ENCODE measurements at regions not wholly inside any gene's neighbourhood (a gene's known extent, or its start where the extent isn't known, plus 50 kb on each side); places are given as distances from the start of the nearest gene placed in this dataset.

DNA sequence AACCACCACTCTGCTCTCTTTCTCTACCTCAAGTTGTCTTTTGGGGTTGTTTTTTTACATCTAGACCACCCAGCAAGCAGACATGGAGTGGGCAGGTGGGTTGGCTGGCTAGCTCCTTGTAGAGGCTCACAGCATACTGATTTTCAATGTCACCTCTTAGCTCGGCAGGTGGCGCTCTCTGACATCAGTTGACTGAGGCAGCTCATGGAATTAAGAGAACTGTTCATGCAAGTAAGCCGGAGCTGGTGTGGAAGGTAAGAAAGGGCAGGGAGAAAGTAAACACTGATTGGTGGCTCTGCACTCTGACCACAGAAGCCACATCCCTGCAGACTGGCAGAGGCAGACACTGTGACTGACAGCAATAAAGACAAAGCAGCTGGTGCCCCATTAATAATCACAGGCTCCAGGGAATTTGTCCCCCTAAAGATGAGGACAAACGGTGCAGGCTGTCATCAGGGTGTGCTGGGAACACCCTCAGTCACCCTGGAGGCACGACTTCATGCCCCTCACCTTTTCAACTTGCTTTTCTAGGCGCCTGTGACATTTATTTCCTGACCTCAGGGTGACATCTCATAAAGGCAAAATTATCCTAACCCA is 226.8 kb downstream of the LMX1A start:
- Histone ChIP-seq H4K20me1 (ENCODE audit: insufficient read depth) (no peaks in the 10 kb centered on the region), H3K79me2 (replicated peaks; ENCODE audit: insufficient read depth, low read length) (no peaks in the 10 kb centered on the region), H3K27me3 (ENCODE audit: insufficient read depth, low read depth, low read length) (no peaks in the 10 kb centered on the region), H3K4me3 (ENCODE audit: low read length) (no peak overlapping the region), H3F3A (ENCODE audit: insufficient read depth, low read length, poor library complexity, severe bottlenecking) (no peaks in the 10 kb centered on the region), H3K27ac (ENCODE audit: low read length) (no peak overlapping the region), H3K4me2 (ENCODE audit: low read length) (no peak overlapping the region), H3K36me3 (ENCODE audit: insufficient read depth, low read length) (no peaks in the 10 kb centered on the region), H3K9me2 (ENCODE audit: insufficient read depth, low read length) (no peaks in the 10 kb centered on the region), H3K9me3 (ENCODE audit: low read length) (no peaks in the 10 kb centered on the region), H3K9ac (ENCODE audit: low read length) (no peak overlapping the region), H2AFZ (ENCODE audit: low read depth, low read length) (no peak overlapping the region)
- no peak for TF ChIP-seq EZH2 (IDR thresholded peaks at IDR 0.05; ENCODE audit: borderline replicate concordance, insufficient read depth, low read length, poor library complexity, severe bottlenecking)
- peak; percentile 77 for TF ChIP-seq SMC3 (conservative IDR thresholded peaks at IDR 0.05; ENCODE audit: poor library complexity)
- TF ChIP-seq, protein P1, sequence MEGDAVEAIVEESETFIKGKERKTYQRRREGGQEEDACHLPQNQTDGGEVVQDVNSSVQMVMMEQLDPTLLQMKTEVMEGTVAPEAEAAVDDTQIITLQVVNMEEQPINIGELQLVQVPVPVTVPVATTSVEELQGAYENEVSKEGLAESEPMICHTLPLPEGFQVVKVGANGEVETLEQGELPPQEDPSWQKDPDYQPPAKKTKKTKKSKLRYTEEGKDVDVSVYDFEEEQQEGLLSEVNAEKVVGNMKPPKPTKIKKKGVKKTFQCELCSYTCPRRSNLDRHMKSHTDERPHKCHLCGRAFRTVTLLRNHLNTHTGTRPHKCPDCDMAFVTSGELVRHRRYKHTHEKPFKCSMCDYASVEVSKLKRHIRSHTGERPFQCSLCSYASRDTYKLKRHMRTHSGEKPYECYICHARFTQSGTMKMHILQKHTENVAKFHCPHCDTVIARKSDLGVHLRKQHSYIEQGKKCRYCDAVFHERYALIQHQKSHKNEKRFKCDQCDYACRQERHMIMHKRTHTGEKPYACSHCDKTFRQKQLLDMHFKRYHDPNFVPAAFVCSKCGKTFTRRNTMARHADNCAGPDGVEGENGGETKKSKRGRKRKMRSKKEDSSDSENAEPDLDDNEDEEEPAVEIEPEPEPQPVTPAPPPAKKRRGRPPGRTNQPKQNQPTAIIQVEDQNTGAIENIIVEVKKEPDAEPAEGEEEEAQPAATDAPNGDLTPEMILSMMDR (IDR thresholded peaks at IDR 0.05; ENCODE audit: poor library complexity, severe bottlenecking): peak; percentile 78
- no peak for TF ChIP-seq TAF1 (IDR thresholded peaks at IDR 0.05; ENCODE audit: low read depth)
- TF ChIP-seq POLR2AphosphoS5 (IDR thresholded peaks at IDR 0.05): no peak
- no peak for TF ChIP-seq MXI1 (conservative IDR thresholded peaks at IDR 0.05; ENCODE audit: poor library complexity, severe bottlenecking)
- peak; percentile 78 for TF ChIP-seq RAD21 (conservative IDR thresholded peaks at IDR 0.05)

DNA sequence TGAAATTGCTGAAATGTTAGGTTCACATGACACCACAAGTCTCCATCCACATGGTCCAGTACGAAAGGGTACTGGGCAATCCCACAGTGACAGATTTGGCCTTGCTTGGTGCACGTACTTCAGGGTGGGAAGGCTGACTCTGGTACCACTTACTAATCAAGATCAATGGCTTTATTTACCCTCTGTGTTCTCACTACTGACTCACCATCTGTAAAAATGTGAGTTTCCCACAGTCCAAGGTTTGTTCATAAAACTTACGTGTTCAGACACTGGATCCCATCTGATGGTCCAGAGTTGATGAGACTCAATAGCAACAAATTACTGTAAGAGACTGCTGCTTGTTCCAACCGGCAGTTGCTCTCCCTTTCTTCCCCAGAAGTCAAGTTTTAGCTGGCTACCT is 231.7 kb downstream of the LMX1A start:
- no peak overlapping the region for H3K4me3 ChIP-seq (ENCODE audit: low read length)
- H3K27me3 ChIP-seq (ENCODE audit: insufficient read depth, low read depth, low read length): no peaks in the 10 kb centered on the region
- no peak overlapping the region for H2AFZ ChIP-seq (ENCODE audit: low read depth, low read length)
- H3K79me2 ChIP-seq (replicated peaks; ENCODE audit: insufficient read depth, low read length): no peaks in the 10 kb centered on the region
- TF ChIP-seq, protein P1 (IDR thresholded peaks at IDR 0.05; ENCODE audit: poor library complexity, severe bottlenecking): no peak
- TF ChIP-seq REST (IDR thresholded peaks at IDR 0.05; ENCODE audit: borderline replicate concordance): no peak
- no peak for TF ChIP-seq EP300 (conservative IDR thresholded peaks at IDR 0.05; ENCODE audit: poor library complexity, severe bottlenecking)
- TF ChIP-seq MXI1 (conservative IDR thresholded peaks at IDR 0.05; ENCODE audit: poor library complexity, severe bottlenecking): no peak
- no peak for TF ChIP-seq SMC3 (conservative IDR thresholded peaks at IDR 0.05; ENCODE audit: poor library complexity)
- TF ChIP-seq POLR2AphosphoS5 (IDR thresholded peaks at IDR 0.05): no peak
- TF ChIP-seq EZH2 (IDR thresholded peaks at IDR 0.05; ENCODE audit: borderline replicate concordance, insufficient read depth, low read length, poor library complexity, severe bottlenecking): no peak
- TF ChIP-seq RAD21 (conservative IDR thresholded peaks at IDR 0.05): no peak
- TF ChIP-seq TAF1 (IDR thresholded peaks at IDR 0.05; ENCODE audit: low read depth): no peak
- H3K9me2 ChIP-seq (ENCODE audit: insufficient read depth, low read length): no peaks in the 10 kb centered on the region
- no peak overlapping the region for H3K4me2 ChIP-seq (ENCODE audit: low read length)
- no peaks in the 10 kb centered on the region for H3F3A ChIP-seq (ENCODE audit: insufficient read depth, low read length, poor library complexity, severe bottlenecking)
- no peak overlapping the region for H3K9ac ChIP-seq (ENCODE audit: low read length)
- H3K36me3 ChIP-seq (ENCODE audit: insufficient read depth, low read length): no peaks in the 10 kb centered on the region
- H4K20me1 ChIP-seq (ENCODE audit: insufficient read depth): no peaks in the 10 kb centered on the region
- H3K27ac ChIP-seq (ENCODE audit: low read length): no peak overlapping the region
- H3K9me3 ChIP-seq (ENCODE audit: low read length): no peaks in the 10 kb centered on the region
